ENCODE measurements at regions not wholly inside any gene's neighbourhood (a gene's known extent, or its start where the extent isn't known, plus 50 kb on each side); places are given as distances from the start of the nearest gene placed in this dataset.

DNA sequence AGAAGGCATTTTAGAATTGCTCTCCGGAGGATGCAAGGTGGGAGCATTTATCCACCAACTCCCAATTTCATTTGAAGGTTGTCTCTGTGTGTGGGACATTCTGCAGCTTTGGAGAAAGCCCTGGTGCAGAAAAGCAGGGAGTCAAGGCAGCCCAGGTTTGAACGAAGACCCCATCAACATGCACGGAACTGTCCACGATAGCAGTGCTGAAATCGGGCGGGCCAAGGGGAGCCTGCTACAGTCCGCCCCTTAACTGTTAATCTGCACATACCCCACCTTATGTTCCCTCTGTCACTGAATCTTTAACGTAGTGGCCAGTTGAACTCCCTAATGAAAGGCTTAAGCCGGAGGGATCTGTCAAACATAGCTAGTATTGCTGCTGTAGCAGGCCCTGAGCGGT is 68.8 kb upstream of the C1orf174 start:
- DNase-seq (ENCODE audit: extremely low spot score) = no peak
- ChIA-PET CTCF (no interaction called here), POLR2A (no interaction called here)
- TF ChIP-seq SUZ12 (IDR thresholded peaks at IDR 0.05) (no peak), TARDBP (IDR thresholded peaks at IDR 0.05) (no peak), NFRKB (IDR thresholded peaks at IDR 0.05) (no peak), SP1 (IDR thresholded peaks at IDR 0.05) (no peak), ARNT (IDR thresholded peaks at IDR 0.05) (no peak), FOXK2 (IDR thresholded peaks at IDR 0.05) (no peak), CTBP1 (IDR thresholded peaks at IDR 0.05; ENCODE audit: borderline replicate concordance) (no peak), ZNF384 (IDR thresholded peaks at IDR 0.05) (no peak), L3MBTL2 (conservative IDR thresholded peaks at IDR 0.05) (no peak)
- TF ChIP-seq, protein P1, sequence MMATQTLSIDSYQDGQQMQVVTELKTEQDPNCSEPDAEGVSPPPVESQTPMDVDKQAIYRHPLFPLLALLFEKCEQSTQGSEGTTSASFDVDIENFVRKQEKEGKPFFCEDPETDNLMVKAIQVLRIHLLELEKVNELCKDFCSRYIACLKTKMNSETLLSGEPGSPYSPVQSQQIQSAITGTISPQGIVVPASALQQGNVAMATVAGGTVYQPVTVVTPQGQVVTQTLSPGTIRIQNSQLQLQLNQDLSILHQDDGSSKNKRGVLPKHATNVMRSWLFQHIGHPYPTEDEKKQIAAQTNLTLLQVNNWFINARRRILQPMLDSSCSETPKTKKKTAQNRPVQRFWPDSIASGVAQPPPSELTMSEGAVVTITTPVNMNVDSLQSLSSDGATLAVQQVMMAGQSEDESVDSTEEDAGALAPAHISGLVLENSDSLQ (IDR thresholded peaks at IDR 0.05) = no peak

DNA sequence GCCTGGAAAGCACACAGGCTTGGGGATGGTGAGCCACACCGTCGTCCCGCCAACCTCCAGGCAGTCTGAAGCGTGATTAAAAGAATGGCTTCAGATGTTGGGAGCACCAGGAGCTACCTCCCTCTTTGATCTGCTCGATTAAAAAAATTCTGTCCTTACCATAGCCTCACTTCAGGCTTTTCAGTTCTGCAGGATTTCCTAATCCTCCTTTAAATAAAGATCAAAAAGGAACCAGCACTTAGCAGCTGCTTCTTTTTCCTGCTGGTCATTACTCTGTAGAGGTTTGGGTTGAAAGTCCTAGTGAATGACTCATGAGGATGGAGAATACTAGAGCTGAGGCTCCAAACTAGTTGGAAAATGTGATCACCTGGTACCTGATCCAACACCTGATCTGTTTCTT is 71.9 kb upstream of the C1orf174 start:
- no peak for TF ChIP-seq ARNT (IDR thresholded peaks at IDR 0.05)
- TF ChIP-seq NFRKB (IDR thresholded peaks at IDR 0.05) = no peak
- TF ChIP-seq, protein P1 (IDR thresholded peaks at IDR 0.05) = no peak
- no peak for TF ChIP-seq LEF1 (IDR thresholded peaks at IDR 0.05; ENCODE audit: borderline replicate concordance)
- TF ChIP-seq SUZ12 (IDR thresholded peaks at IDR 0.05) = no peak
- no peak for TF ChIP-seq FOXA1 (IDR thresholded peaks at IDR 0.05)
- no peak for TF ChIP-seq ZNF384 (IDR thresholded peaks at IDR 0.05)
- TF ChIP-seq BHLHE40 (IDR thresholded peaks at IDR 0.05; ENCODE audit: borderline replicate concordance) = no peak
- no peak for TF ChIP-seq FOXK2 (IDR thresholded peaks at IDR 0.05)
- TF ChIP-seq HDGF (IDR thresholded peaks at IDR 0.05; ENCODE audit: borderline replicate concordance) = no peak
- no peak for TF ChIP-seq FOXM1 (IDR thresholded peaks at IDR 0.05; ENCODE audit: borderline replicate concordance)
- no peak for TF ChIP-seq CTBP1 (IDR thresholded peaks at IDR 0.05; ENCODE audit: borderline replicate concordance)
- no peak for TF ChIP-seq TARDBP (IDR thresholded peaks at IDR 0.05)
- no peak for TF ChIP-seq ELF4 (IDR thresholded peaks at IDR 0.05)
- TF ChIP-seq L3MBTL2 (conservative IDR thresholded peaks at IDR 0.05) = no peak
- TF ChIP-seq SP1 (IDR thresholded peaks at IDR 0.05) = no peak
- no peak for DNase-seq (ENCODE audit: extremely low spot score)
- ChIA-PET POLR2A (no interaction called here), CTCF (no interaction called here)

DNA sequence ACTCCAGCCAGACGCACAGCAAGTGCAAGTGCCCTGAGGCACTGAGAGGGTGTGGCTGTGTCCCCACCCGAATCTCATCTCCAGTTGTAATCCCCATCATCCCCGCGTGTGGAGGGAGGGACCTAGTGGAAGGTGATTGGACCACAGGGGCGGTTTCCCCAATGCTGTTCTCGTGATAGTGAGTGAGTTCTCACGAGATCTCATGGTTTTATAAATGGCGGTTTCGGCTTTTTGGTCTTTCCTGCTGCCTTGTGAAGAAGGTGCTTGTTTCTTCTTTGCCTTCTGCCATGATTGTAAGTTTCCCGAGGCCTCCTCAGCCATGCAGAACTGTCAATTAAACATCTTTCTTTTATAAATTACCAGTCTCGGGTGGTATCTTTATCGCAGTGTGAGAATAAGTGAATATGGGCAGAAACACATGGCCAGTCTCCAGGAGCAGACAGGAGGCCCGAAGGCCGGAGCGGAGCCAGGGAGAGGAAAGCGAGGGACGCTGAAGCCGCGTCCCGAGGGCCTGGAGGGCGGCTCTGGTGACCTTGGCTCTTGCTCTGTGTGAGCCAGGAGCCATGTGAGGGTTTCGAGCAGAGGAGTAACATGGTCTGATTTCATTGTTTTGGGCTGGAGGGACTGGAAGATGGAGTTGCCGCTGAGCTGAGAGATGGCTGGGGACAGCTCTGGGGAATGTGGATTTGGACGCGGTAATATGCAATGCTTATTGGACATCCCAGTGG is 76.0 kb upstream of the C1orf174 start:
- no peak for DNase-seq (ENCODE audit: extremely low spot score)
- no peak for TF ChIP-seq SP1 (IDR thresholded peaks at IDR 0.05)
- no peak for TF ChIP-seq ELF4 (IDR thresholded peaks at IDR 0.05)
- no peak for TF ChIP-seq FOXM1 (IDR thresholded peaks at IDR 0.05; ENCODE audit: borderline replicate concordance)
- TF ChIP-seq TARDBP (IDR thresholded peaks at IDR 0.05) = no peak
- no peak for TF ChIP-seq NFRKB (IDR thresholded peaks at IDR 0.05)
- TF ChIP-seq ZNF384 (IDR thresholded peaks at IDR 0.05) = no peak
- TF ChIP-seq SUZ12 (IDR thresholded peaks at IDR 0.05) = no peak
- CTCF ChIA-PET = no interaction called here
- POLR2A ChIA-PET = no interaction called here

DNA sequence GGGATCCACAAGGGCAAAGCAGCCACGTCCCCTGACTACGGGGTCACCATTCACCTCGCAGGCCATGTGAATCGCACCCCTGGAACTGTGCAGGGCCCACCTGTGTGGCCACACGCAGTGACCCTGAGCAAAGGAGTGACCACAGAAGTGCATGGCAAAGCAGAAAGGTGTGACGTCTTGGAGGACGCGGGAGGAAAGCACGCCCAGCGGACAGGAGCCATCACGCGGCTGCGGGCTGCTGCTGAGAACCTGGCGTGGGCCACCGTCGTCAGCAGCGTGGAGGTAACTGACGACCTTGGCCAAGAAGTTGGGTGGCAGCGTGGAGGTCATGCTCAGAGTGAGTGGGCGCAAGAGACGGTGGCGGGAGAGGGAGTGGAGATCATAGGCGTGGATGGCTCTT is 76.7 kb upstream of the C1orf174 start:
- TF ChIP-seq FOXM1 (IDR thresholded peaks at IDR 0.05; ENCODE audit: borderline replicate concordance) (no peak), ELF4 (IDR thresholded peaks at IDR 0.05) (no peak), SUZ12 (IDR thresholded peaks at IDR 0.05) (no peak), HDGF (IDR thresholded peaks at IDR 0.05; ENCODE audit: borderline replicate concordance) (no peak), FOXK2 (IDR thresholded peaks at IDR 0.05) (no peak), ARNT (IDR thresholded peaks at IDR 0.05) (no peak), L3MBTL2 (conservative IDR thresholded peaks at IDR 0.05) (no peak), SP1 (IDR thresholded peaks at IDR 0.05) (no peak), TARDBP (IDR thresholded peaks at IDR 0.05) (no peak), CTBP1 (IDR thresholded peaks at IDR 0.05; ENCODE audit: borderline replicate concordance) (no peak), FOXA1 (IDR thresholded peaks at IDR 0.05) (no peak), NFRKB (IDR thresholded peaks at IDR 0.05) (no peak), ZNF384 (IDR thresholded peaks at IDR 0.05) (no peak), LEF1 (IDR thresholded peaks at IDR 0.05; ENCODE audit: borderline replicate concordance) (no peak), BHLHE40 (IDR thresholded peaks at IDR 0.05; ENCODE audit: borderline replicate concordance) (no peak)
- TF ChIP-seq, protein P1 (IDR thresholded peaks at IDR 0.05) = no peak
- ChIA-PET CTCF (no interaction called here), POLR2A (no interaction called here)
- DNase-seq (ENCODE audit: extremely low spot score) = no peak

DNA sequence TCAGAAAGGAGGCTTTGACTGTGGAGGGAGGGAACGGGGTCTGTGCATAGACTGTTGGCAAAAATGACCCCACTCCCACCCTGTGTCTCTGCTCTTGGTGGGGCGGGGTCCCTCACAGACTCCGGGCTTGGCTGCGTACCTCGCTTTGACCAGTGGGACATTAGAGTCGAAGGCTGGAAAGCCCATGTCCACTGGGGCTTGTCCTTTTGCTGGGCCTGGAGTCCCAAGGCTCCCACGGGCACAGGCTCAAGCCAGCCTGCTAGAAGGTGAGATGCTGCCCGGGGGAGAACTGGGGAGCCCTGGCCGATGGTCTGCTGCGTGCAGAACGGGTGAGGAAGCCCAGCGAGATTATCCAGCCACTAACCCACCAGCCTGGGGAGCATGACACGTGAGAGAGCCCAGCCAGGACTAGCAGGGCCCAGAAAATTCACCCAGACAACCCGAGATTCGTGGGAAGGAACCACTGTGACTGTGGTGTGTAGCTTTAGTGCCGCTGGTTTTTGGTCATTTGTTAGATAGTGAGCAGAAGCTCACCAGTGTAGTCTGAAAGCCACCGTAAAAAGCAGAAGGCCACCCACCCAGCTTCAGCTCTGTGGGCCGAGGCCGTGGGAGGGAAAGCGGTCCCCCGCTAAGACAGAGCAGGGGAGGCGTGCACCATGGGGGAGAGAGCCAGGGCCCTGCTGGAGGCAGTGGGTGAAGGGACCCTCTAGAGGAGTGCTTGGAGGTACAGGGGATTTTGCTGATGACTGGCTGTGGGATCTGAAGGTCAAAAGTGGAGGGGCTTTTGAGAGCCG is 78.3 kb upstream of the C1orf174 start:
- TF ChIP-seq NFRKB (IDR thresholded peaks at IDR 0.05) = no peak
- no peak for TF ChIP-seq ELF4 (IDR thresholded peaks at IDR 0.05)
- POLR2A ChIA-PET = no interaction called here
- CTCF ChIA-PET = no interaction called here
- no peak for DNase-seq (ENCODE audit: extremely low spot score)

DNA sequence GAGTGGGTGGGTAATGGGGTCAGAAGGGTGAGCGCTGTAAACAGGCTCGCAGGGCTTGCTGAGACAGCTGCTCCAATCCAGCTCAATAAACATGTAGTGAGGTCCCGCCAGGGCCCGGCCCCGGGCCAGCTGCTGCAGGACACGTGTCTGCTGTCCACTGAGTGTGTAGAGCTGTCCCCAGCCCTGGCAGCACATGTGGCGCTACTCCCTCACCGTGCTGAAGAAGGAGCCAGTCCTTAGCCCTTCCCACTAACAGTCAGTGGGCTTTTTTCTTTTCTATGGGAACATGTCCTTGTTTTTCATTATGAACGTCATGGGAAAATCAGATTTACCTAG is 78.9 kb upstream of the C1orf174 start:
- CTCF ChIA-PET = no interaction called here
- DNase-seq (ENCODE audit: extremely low spot score) = no peak
- no peak for TF ChIP-seq NFRKB (IDR thresholded peaks at IDR 0.05)
- no peak for TF ChIP-seq TARDBP (IDR thresholded peaks at IDR 0.05)
- TF ChIP-seq BHLHE40 (IDR thresholded peaks at IDR 0.05; ENCODE audit: borderline replicate concordance) = no peak
- no peak for TF ChIP-seq HDGF (IDR thresholded peaks at IDR 0.05; ENCODE audit: borderline replicate concordance)
- TF ChIP-seq ARNT (IDR thresholded peaks at IDR 0.05) = no peak
- TF ChIP-seq LEF1 (IDR thresholded peaks at IDR 0.05; ENCODE audit: borderline replicate concordance) = no peak
- no peak for TF ChIP-seq CTBP1 (IDR thresholded peaks at IDR 0.05; ENCODE audit: borderline replicate concordance)
- no peak for TF ChIP-seq L3MBTL2 (conservative IDR thresholded peaks at IDR 0.05)
- TF ChIP-seq ELF4 (IDR thresholded peaks at IDR 0.05) = no peak
- TF ChIP-seq FOXM1 (IDR thresholded peaks at IDR 0.05; ENCODE audit: borderline replicate concordance) = no peak
- no peak for TF ChIP-seq SP1 (IDR thresholded peaks at IDR 0.05)
- no peak for TF ChIP-seq FOXA1 (IDR thresholded peaks at IDR 0.05)
- no peak for TF ChIP-seq ZNF384 (IDR thresholded peaks at IDR 0.05)
- no peak for TF ChIP-seq FOXK2 (IDR thresholded peaks at IDR 0.05)
- TF ChIP-seq SUZ12 (IDR thresholded peaks at IDR 0.05) = no peak
- TF ChIP-seq, protein P1 (IDR thresholded peaks at IDR 0.05) = no peak
- POLR2A ChIA-PET = no interaction called here
